Posterior vena cava (tissue), 2 donors: ENCODE measurements at regions not wholly inside any gene's neighbourhood (a gene's known extent, or its start where the extent isn't known, plus 50 kb on each side); places are given as distances from the start of the nearest gene placed in this dataset.
A peak's percentile ranks its signal among the peaks of the same experiment; 100 is the strongest.

ENCODE experiments used
- DNase-seq: peaks from one replicate; pipeline ENCODE4 v3.0.0-alpha.2; 2020; ENCODE audit warnings: low spot score
- intact Hi-C, 2 donors: fragments of 100-400 bp; cut with DNase I; formaldehyde crosslinking; loops; one replicate each; pipeline versions ENCODE4 v1.14.1 to v1.14.2; 2022 to 2023
- donor health status: DM: yes; HTN: yes; CAD: no.
- donor health status: DM: yes; HTN: yes; CAD: no.

DNA sequence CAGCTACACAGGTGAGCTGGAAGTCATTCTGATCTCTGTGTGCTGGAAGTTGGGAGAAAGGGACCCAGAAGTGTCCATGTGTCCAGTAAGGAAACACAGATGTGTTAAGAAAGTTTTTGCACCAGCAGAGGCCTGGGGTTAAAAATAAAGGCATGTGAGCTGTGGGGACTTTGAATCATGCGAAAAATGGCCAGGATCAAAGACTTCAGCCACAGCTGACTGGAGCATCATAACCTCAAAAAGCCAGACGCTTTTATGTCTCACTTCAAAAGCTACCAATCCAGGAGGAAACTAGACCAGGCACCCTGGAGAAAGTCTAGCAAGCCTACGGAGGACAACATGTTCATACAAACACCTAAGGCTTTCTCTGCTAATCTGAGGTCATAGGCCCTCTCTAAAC is 503.6 kb upstream of the REG3G start:
- no peak for DNase-seq
- intact Hi-C loops, result no loop called here

GRCh38 chr2:78532762-78533379 is 492.6 kb upstream of the REG3G start:
- intact Hi-C loops, result no loop called here
- no peak for DNase-seq

DNA sequence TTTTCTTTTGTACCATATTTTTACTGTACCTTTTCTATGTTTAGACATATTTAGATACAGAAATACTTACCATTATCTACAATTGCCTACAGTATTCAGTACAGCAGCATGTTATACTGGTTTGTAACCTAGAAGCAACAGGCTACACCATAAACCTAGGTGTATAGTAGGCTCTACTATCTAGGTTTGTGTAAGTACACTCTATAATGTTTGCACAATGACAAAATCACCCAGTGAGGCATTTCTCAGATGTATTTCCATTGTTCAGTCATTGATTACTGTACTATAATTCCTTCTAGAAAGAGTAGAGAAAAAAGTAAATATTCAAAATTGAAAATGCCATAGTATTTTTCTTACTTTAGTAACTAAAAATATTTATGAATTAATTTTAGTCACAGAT is 490.1 kb upstream of the REG3G start:
- intact Hi-C loops, result no loop called here
- DNase-seq, result no peak

DNA sequence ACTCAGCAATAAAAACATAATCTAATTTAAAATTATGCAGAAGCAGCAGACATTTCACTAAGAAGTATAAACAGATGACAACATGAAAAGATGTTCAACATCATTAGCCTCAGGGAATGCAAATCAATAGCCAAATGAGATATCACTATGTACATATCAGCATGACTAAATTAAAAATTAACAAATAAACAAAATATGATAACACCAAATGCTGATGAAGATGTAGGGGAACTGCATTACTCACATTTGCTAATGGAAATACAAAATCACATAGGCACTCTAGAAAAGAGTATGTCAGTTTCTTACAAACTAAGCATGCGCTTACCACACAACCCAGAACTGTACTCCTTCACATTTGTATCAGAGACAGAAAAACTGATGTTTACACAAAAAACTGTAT is 487.2 kb upstream of the REG3G start:
- intact Hi-C loops, result no loop called here
- DNase-seq, result no peak

GRCh38 chr2:78540255-78540654 is 485.2 kb upstream of the REG3G start:
- intact Hi-C loops, result no loop called here
- no peak for DNase-seq

- intact Hi-C loops, result no loop called here
- DNase-seq, result no peak
Observed at GRCh38 chr2:78541088-78541450, 484.4 kb upstream of the REG3G start.

- intact Hi-C loops, result no loop called here
- no peak for DNase-seq
Observed at GRCh38 chr2:78541451-78542267, 483.8 kb upstream of the REG3G start.

DNA sequence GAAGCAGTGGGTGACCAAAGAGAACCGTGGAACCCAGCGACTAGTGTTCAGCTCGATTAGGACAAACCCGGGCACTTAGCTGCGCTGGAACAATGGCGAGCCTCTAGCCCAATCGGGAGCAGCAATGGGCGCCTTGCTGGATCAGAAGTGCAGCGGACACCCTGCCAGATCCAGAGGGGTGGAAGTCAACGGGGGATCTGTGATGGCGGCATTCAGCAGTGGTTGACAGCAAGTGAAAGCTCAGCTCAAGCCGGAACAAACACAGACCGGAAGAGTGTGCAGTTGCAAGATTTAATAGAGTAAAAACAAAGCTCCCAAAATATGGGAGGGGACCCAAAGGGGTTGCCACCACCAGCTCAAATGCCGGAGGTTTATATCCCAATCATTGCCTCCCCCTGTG is 478.7 kb upstream of the REG3G start:
- DNase-seq, result no peak
- intact Hi-C loops, result no loop called here

DNA sequence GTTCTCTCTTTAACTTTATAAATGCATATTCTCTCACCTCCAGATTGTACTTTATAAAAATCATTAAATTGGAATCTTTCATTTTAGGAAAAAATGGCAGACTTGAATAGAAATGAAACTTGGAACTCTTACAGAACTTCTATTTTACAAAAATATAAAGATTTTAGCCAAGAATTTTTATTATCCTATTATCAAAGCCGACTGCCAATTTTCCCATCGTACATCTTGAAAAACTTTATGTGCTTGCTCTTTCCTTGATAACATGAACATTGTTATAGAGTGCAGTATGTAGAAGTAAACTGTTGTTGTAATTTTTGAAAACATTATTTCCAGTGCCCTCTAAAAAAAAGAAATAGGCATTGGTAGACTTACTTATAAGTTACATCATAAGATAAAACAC is 475.7 kb upstream of the REG3G start:
- DNase-seq, result no peak
- intact Hi-C loops, result no loop called here

GRCh38 chr2:78553866-78554647 is 471.4 kb upstream of the REG3G start:
- intact Hi-C loops, result no loop called here
- no peak for DNase-seq

GRCh38 chr2:78561876-78562275 is 463.6 kb upstream of the REG3G start:
- no peak for DNase-seq
- intact Hi-C loops, result no loop called here

DNA sequence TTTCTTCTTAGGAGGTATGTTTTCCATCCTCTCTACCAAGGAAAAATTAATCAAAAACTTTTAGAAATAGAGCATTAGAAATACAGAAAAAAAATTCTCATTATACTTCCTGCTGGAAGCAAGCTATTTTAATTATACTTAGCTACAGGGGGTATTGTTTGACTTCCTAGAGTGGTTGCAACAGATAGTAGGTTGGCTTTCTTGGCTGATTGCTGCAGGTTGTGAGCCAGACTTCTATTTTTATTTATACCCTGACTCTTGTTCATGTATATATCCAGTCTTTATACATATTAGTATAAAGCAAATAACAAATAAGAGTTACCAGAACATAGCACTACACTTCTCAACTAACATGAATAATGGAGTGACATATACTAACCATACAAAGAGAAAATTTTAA is 460.8 kb upstream of the REG3G start:
- intact Hi-C loops, result no loop called here
- no peak for DNase-seq

DNA sequence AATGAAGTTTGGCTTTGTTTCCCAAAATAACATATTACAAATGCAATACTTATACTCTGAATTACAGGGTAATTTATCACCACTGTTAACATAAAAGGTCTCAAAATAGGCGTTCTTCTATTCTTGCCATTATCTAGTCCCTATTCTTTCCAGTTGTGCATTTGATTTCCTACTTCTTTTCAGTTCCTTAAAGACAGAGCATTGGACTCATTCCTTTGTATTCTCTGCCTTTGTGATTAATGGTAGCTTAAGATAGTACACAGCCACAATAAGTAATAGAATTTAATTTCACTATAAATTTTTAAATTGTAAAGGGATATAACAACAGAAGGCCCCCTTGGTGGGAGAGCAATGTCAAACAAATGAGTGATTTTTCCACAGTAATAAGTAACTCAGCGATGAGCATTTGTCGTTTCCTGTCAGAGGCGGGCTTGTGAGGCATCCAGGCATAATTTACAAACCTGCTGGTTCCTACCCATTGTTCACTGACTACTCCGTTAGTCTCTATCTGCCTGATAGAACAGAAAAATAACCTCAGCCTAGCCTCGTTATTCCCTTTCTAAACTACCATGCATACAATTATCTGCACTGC is 456.6 kb upstream of the REG3G start:
- DNase-seq, result no peak
- intact Hi-C loops, result no loop called here

GRCh38 chr2:78576409-78576808 is 449.1 kb upstream of the REG3G start:
- peak; percentile 51 for DNase-seq
- intact Hi-C loops, result no loop called here

GRCh38 chr2:78585871-78586270 is 439.6 kb upstream of the REG3G start:
- intact Hi-C loops, result no loop called here
- no peak for DNase-seq

GRCh38 chr2:78586316-78586715 is 439.2 kb upstream of the REG3G start:
- intact Hi-C loops, result no loop called here
- peak; percentile 46 for DNase-seq

GRCh38 chr2:78589871-78590270 is 435.6 kb upstream of the REG3G start:
- no peak for DNase-seq
- intact Hi-C loops, result no loop called here

DNA sequence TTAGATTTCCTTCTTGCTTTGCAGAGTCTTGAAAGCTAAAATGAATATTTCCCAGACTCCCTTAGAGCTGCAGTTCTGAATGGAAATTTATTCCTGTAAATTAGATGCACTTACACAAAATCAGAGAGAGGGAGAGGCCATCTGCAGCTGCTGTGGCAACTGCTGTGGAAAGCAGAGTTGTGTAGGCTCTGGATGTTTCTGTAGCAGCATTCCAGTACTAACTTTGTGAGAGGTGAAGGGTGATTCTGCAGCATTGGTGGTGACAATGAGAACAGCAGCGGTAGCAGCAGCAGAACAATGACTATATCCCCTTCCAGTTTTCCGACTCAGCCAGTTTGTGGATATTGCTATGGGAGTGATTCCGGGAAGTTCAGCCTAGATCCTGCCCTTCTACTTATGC is 433.0 kb upstream of the REG3G start:
- no peak for DNase-seq
- intact Hi-C loops, result no loop called here

DNA sequence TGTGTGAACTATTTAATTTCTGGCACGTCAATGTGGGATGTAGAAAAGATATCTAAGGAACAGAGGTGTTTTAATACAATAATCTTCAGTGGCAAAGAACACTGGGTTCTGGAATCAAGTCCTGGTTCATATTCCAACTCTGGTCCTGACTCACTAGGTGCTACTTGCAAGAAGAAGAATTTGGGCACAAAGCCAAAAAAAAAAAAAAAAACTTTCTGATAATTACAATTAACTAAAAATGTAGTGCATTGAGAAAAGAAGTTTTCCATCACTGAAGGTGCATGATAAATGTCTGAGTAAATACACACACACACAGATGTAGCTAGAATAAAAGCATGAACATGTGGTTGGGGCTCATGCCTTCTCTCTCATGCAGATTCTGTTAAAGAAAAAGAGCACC is 424.4 kb upstream of the REG3G start:
- no peak for DNase-seq

DNA sequence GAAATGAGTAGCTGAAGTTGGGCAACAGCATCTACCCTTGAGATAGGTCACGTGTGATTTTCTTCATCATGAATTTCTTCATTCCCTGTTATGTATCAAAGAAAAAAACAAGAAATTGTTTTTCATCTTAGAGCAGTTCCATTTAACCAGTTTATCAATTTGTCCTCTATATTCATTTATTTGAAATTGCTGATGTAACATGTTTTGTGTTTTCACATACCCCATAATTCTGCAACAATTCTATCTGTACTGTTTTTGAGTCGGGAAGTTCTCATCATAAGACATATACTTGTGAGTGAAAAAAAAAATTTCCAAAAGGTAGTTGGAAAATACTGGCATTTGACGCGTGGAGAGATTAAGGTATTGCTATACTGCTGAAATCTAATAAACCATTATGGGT is 422.6 kb upstream of the REG3G start:
- intact Hi-C loops, result no loop called here
- no peak for DNase-seq

More for the DNA sequence above, 424.4 kb upstream of the REG3G start:
- intact Hi-C loops, result no loop called here
